Spleen (tissue), 11 donors: ENCODE measurements at regions not wholly inside any gene's neighbourhood (a gene's known extent, or its start where the extent isn't known, plus 50 kb on each side); places are given as distances from the start of the nearest gene placed in this dataset.

ENCODE experiments used
- DNase-seq: peaks from one replicate; pipeline ENCODE4 v3.0.0-alpha.2; 2020
- H3K27ac ChIP-seq, 8 donors: fragments of 200-600 bp; sonication (generic) in 7 of 8; 1 replicate in 4 of 8; 2 replicates in 4 of 8; pipeline versions ENCODE4 v1.5.0 to v1.8.0; 2016 to 2021; ENCODE audit warnings: inconsistent platforms in 4 of 8, mild to moderate bottlenecking in 4 of 8, moderate library complexity in 1 of 8
- H3K27me3 ChIP-seq, 7 donors: fragments of 200-600 bp; sonication (generic) in 6 of 7; replicated peaks in 1 of 7; 1 replicate in 4 of 7; 2 replicates in 3 of 7; pipeline versions ENCODE4 v1.5.0 to v1.8.0; 2016 to 2021; ENCODE audit warnings: inconsistent platforms in 3 of 7, mild to moderate bottlenecking in 1 of 7
- H3K36me3 ChIP-seq, 6 donors: fragments of 200-600 bp; sonication (generic) in 5 of 6; 1 replicate in 4 of 6; 2 replicates in 2 of 6; pipeline versions ENCODE4 v1.5.0 to v1.8.0; 2016 to 2021; ENCODE audit warnings: inconsistent platforms in 2 of 6
- H3K4me1 ChIP-seq, 6 donors: fragments of 200-600 bp; sonication (generic) in 5 of 6; 1 replicate in 3 of 6; 2 replicates in 3 of 6; pipeline versions ENCODE4 v1.5.0 to v1.8.0; 2016 to 2021; ENCODE audit warnings: inconsistent platforms in 3 of 6
- H3K4me3 ChIP-seq, 8 donors: fragments of 200-600 bp; sonication (generic) in 7 of 8; 1 replicate in 4 of 8; 2 replicates in 4 of 8; pipeline versions ENCODE4 v1.5.0 to v1.8.0; 2016 to 2021; ENCODE audit warnings: inconsistent platforms in 4 of 8, mild to moderate bottlenecking in 4 of 8, moderate library complexity in 2 of 8
- H3K9me3 ChIP-seq, 8 donors: fragments of 200-600 bp; sonication (generic) in 7 of 8; 1 replicate in 4 of 8; 2 replicates in 4 of 8; pipeline versions ENCODE4 v1.5.0 to v1.8.0; 2016 to 2021; ENCODE audit warnings: inconsistent platforms in 4 of 8
- CTCF ChIP-seq, 11 experiments: fragments of 200-600 bp in 7 of 11; fragments of 450-650 bp in 4 of 11; sonication (generic) in 4 of 11; IDR thresholded peaks in 8 of 11; conservative IDR thresholded peaks in 3 of 11; 1 replicate in 7 of 11; 2 replicates in 4 of 11; pipeline versions ENCODE4 v1.4.0 to v1.8.0; 2016 to 2021; ENCODE audit warnings: antibody characterized with exemption in 11 of 11, inconsistent platforms in 4 of 11, mild to moderate bottlenecking in 1 of 11
- POLR2A ChIP-seq, 3 donors: fragments of 450-650 bp; IDR thresholded peaks; one replicate each; pipeline ENCODE4 v1.5.1; 2017; ENCODE audit warnings: antibody characterized with exemption in 3 of 3, mild to moderate bottlenecking in 1 of 3
- POLR2AphosphoS5 ChIP-seq, 3 donors: sonication (generic); formaldehyde crosslinking; IDR thresholded peaks; one replicate each; pipeline ENCODE4 v1.5.1; 2017; ENCODE audit warnings: antibody characterized with exemption in 3 of 3
- WGBS, 5 donors: extraction: QIAGEN DNeasy Blood & Tissue Kit in 3 of 5; methylation state at CpG; one replicate each; pipeline versions ENCODE4 v1.1.5 to v1.1.7; 2013 to 2018; 5-methylcytosine and 5-hydroxymethylcytosine counted together
- intact Hi-C: fragments of 100-400 bp; cut with DNase I; formaldehyde crosslinking; loops from one replicate; pipeline ENCODE4 v1.15.0; 2023; ENCODE audit warnings: low total_unique reads
- donor health status: healthy with polysubstance abuse.
- donor health status: DM: no; HTN: no; CAD: no; lungs with moderate emphysema.
- donor health status: DM: no; HTN: no; CAD: no.
- donor health status: Bipolar disorder and iron deficiency.
- donor health status: healthy.
- donor health status: DM: no; HTN: no; CAD: no.
- donor health status: DM: yes; HTN: yes; CAD: no.

- WGBS, 5 donors, result 66 to 86% (median 80%) methylated on average over 4 of the region's 4 CpGs
- Histone ChIP-seq H3K27me3 (no peaks in the 10 kb centered on the region), H3K4me3 (no peak overlapping the region), H3K36me3 (no peaks in the 10 kb centered on the region), H3K27ac (no peak overlapping the region), H3K4me1 (no peaks in the 10 kb centered on the region), H3K9me3 (no peaks in the 10 kb centered on the region)
- TF ChIP-seq POLR2AphosphoS5 (IDR thresholded peaks at IDR 0.05) (no peak), POLR2A (IDR thresholded peaks at IDR 0.05) (no peak), CTCF (IDR thresholded peaks at IDR 0.05 in 8 of 11, conservative IDR thresholded peaks at IDR 0.05 in 3 of 11) (no peak)
- DNase-seq, result no peak
- intact Hi-C loops, result no loop called here
Measured at GRCh38 chr6:135798751-135799515, 52.6 kb upstream of the PDE7B start.
